Testis (tissue), 2 donors: ENCODE measurements at regions not wholly inside any gene's neighbourhood (a gene's known extent, or its start where the extent isn't known, plus 50 kb on each side); places are given as distances from the start of the nearest gene placed in this dataset.
"Not testable (repeated sequence)": the region's sequence is repeated elsewhere in the genome, so short reads cannot be mapped to it uniquely, and the experiment has no call there.

ENCODE experiments used
- DNase-seq: peaks from one replicate; pipeline ENCODE4 v3.0.0-alpha.2; 2019
- H3K27ac ChIP-seq, 2 donors: fragments of 200-600 bp; sonication (generic); one replicate each; pipeline ENCODE4 v1.5.1; 2019
- H3K27me3 ChIP-seq: fragments of 200-600 bp; sonication (generic); one replicate; pipeline ENCODE4 v1.5.1; 2019
- H3K36me3 ChIP-seq: fragments of 200-600 bp; sonication (generic); one replicate; pipeline ENCODE4 v1.5.1; 2017; ENCODE audit warnings: low read depth; ENCODE audit errors: missing control alignments
- H3K4me1 ChIP-seq: fragments of 200-600 bp; sonication (generic); one replicate; pipeline ENCODE4 v1.5.1; 2019
- H3K4me3 ChIP-seq, 2 donors: fragments of 200-600 bp; sonication (generic); one replicate each; pipeline ENCODE4 v1.5.1; 2017 to 2019
- H3K9me3 ChIP-seq: fragments of 200-600 bp; sonication (generic); one replicate; pipeline ENCODE4 v1.5.1; 2017
- CTCF ChIP-seq, 3 experiments: fragments of 450-650 bp in 2 of 3; fragments of 200-600 bp in 1 of 3; sonication (generic) in 1 of 3; IDR thresholded peaks; one replicate each; pipeline ENCODE4 v1.5.1; 2016 to 2019; ENCODE audit warnings: antibody characterized with exemption in 3 of 3, mild to moderate bottlenecking in 2 of 3, moderate library complexity in 1 of 3
- POLR2A ChIP-seq: fragments of 450-650 bp; IDR thresholded peaks from one replicate; pipeline ENCODE4 v1.6.1; 2017; ENCODE audit warnings: antibody characterized with exemption, mild to moderate bottlenecking, moderate library complexity
- WGBS, 2 donors: methylation state at CpG; one replicate each; pipeline ENCODE4 v1.1.5; 2018; 5-methylcytosine and 5-hydroxymethylcytosine counted together
- intact Hi-C: fragments of 100-400 bp; cut with DNase I; formaldehyde crosslinking; loops from one replicate; pipeline ENCODE4 v1.15.1; 2023; ENCODE audit warnings: low total_unique reads

DNA sequence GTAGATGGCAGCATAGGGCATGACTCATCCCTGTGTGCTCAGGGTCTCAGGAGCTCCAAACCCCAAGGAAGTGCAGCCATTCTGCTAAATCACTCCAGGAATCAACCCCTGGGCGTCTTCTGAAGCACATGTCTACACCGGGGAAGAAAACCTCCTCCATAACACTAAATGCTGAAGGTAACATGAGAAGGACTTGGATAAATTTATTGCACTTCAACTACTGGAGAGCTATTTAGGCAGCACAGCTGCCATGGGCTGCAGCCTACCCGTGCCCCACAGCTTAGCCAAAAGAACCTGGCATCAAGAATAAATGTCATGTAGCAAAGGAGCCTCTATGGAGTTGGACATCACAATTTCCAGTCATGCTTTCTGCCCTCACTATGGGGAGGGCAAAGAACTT lies 141.7 kb downstream of the GPCPD1 start:
- H3K27me3 ChIP-seq = no peaks in the 10 kb centered on the region
- no peak for DNase-seq
- intact Hi-C loops = no loop called here
- H3K27ac ChIP-seq = no peak overlapping the region
- H3K9me3 ChIP-seq = no peaks in the 10 kb centered on the region
- H3K36me3 ChIP-seq = no peaks in the 10 kb centered on the region
- TF ChIP-seq CTCF (IDR thresholded peaks at IDR 0.05) = no peak
- TF ChIP-seq POLR2A = no peak
- H3K4me3 ChIP-seq = no peak overlapping the region
- WGBS, 2 donors = 44 to 48% methylated on average over 3 of the region's 3 CpGs
- no peaks in the 10 kb centered on the region for H3K4me1 ChIP-seq

- H3K36me3 ChIP-seq = no peaks in the 10 kb centered on the region
- no peak for TF ChIP-seq CTCF (IDR thresholded peaks at IDR 0.05)
- TF ChIP-seq POLR2A = no peak
- no peak overlapping the region for H3K27ac ChIP-seq
- H3K27me3 ChIP-seq = no peaks in the 10 kb centered on the region
- H3K9me3 ChIP-seq = no peaks in the 10 kb centered on the region
- 72 to 90% methylated on average over 3 of the region's 3 CpGs for WGBS, 2 donors
- intact Hi-C loops = no loop called here
- no peak for DNase-seq
- H3K4me1 ChIP-seq = no peaks in the 10 kb centered on the region
- H3K4me3 ChIP-seq = no peak overlapping the region
These were observed 143.7 kb downstream of the GPCPD1 start for GRCh38 chr20:5467086-5467485.

DNA sequence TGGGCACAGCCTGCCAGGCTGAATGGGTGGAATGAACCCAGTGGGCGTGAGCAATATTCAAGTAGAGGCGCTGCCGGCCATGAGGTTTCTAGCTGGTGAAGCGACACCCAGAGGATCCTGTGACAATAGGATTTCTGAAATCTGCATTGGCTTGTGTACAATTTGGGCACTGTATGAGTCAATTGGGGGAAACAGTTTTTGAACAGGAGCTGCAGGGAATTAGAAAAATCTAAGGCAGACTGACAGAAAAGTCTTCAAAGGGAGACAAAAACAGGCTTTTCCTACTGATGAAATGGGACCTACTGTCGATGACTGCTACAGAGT lies 145.2 kb downstream of the GPCPD1 start:
- DNase-seq = no peak
- 73 to 76% methylated on average over 5 of the region's 5 CpGs for WGBS, 2 donors
- TF ChIP-seq POLR2A = no peak
- no peak for TF ChIP-seq CTCF (IDR thresholded peaks at IDR 0.05)
- no peaks in the 10 kb centered on the region for H3K4me1 ChIP-seq
- H3K27me3 ChIP-seq = no peaks in the 10 kb centered on the region
- no peaks in the 10 kb centered on the region for H3K9me3 ChIP-seq
- no peak overlapping the region for H3K27ac ChIP-seq
- H3K36me3 ChIP-seq = no peaks in the 10 kb centered on the region
- no peak overlapping the region for H3K4me3 ChIP-seq
- intact Hi-C loops = no loop called here

- no peak for DNase-seq
- H3K4me1 ChIP-seq = no peaks in the 10 kb centered on the region
- 50 to 65% methylated on average over 15 to 23 of the region's 23 CpGs for WGBS, 2 donors
- H3K36me3 ChIP-seq = no peaks in the 10 kb centered on the region
- no peaks in the 10 kb centered on the region for H3K9me3 ChIP-seq
- no peak overlapping the region for H3K4me3 ChIP-seq
- TF ChIP-seq POLR2A (no peak), CTCF (IDR thresholded peaks at IDR 0.05) (no peak)
- no peaks in the 10 kb centered on the region for H3K27me3 ChIP-seq
- no peak overlapping the region for H3K27ac ChIP-seq
- intact Hi-C loops = no loop called here
These were observed 145.8 kb downstream of the GPCPD1 start for GRCh38 chr20:5464901-5465603.

GRCh38 chr20:5463007-5463686 lies 146.4 kb upstream of the PROKR2 start:
- no peak for DNase-seq
- TF ChIP-seq POLR2A = no peak
- no peak for TF ChIP-seq CTCF (IDR thresholded peaks at IDR 0.05)
- H3K27me3 ChIP-seq = no peaks in the 10 kb centered on the region
- H3K9me3 ChIP-seq = no peaks in the 10 kb centered on the region
- no peaks in the 10 kb centered on the region for H3K4me1 ChIP-seq
- no peaks in the 10 kb centered on the region for H3K36me3 ChIP-seq
- 72 to 74% methylated on average over 6 to 8 of the region's 8 CpGs for whole genome bisulfite sequencing, 2 donors
- intact Hi-C loops = no loop called here
- no peak overlapping the region for H3K27ac ChIP-seq
- H3K4me3 ChIP-seq = no peak overlapping the region

- intact Hi-C loops = not testable (repeated sequence)
- WGBS, 2 donors = 17 to 29% methylated on average over 7 of the region's 7 CpGs
These were observed 137.0 kb upstream of the PROKR2 start for GRCh38 chr20:5453745-5454144.

GRCh38 chr20:5453316-5453715 lies 136.6 kb upstream of the PROKR2 start:
- H3K9me3 ChIP-seq, intact Hi-C loops, H3K36me3 ChIP-seq, H3K4me3 ChIP-seq, H3K4me1 ChIP-seq, H3K27ac ChIP-seq, H3K27me3 ChIP-seq, DNase-seq: not testable (repeated sequence)
- 83 to 95% methylated on average over 1 to 30 of the region's 38 CpGs for WGBS, 2 donors

More at GRCh38 chr20:5453745-5454144, 137.0 kb upstream of the PROKR2 start:
- H3K4me1 ChIP-seq, H3K36me3 ChIP-seq, H3K27me3 ChIP-seq, H3K27ac ChIP-seq, H3K4me3 ChIP-seq, DNase-seq, H3K9me3 ChIP-seq: not testable (repeated sequence)
